ENCODE measurements at regions not wholly inside any gene's neighbourhood (a gene's known extent, or its start where the extent isn't known, plus 50 kb on each side); places are given as distances from the start of the nearest gene placed in this dataset.

- CTCF ChIA-PET, result interaction anchor here (0.6 to 1.3 kb wide), 3 partner anchors 28 to 344 kb away, joined by 3 to 5 read pairs (median 5); no protein-coding TSS in a partner anchor
- no peak overlapping the region for H3K9ac ChIP-seq (ENCODE audit: low read length)
Measured at GRCh38 chr4:81811562-81812293, 340.0 kb upstream of the RASGEF1B start.

More at GRCh38 chr4:81811562-81812293, 340.0 kb upstream of the RASGEF1B start:
- Mint-ChIP-seq H3K4me1 (peaks cover 3% of the 10 kb centered on the region), H3K4me3 (no peak overlapping the region), H3K27me3 (peaks cover 4% of the 10 kb centered on the region), H3K27ac (no peak overlapping the region), H3K9me3 (ENCODE audit: insufficient read depth) (no peaks in the 10 kb centered on the region)
- Histone ChIP-seq H2AFZ (ENCODE audit: insufficient read depth, low read depth, low read length, poor library complexity, severe bottlenecking) (no peak overlapping the region), H3K9me3 (ENCODE audit: control extremely low read depth in 1 of 3, control insufficient read depth in 2 of 3, insufficient read depth in 1 of 3, low read length in 2 of 3) (no peaks in the 10 kb centered on the region), H4K20me1 (ENCODE audit: control insufficient read depth, insufficient read depth, low read length, poor library complexity, severe bottlenecking) (no peaks in the 10 kb centered on the region), H3K4me3 (ENCODE audit: control extremely low read depth in 1 of 5, extremely low read depth in 1 of 5, insufficient read depth in 1 of 5, low read depth in 2 of 5, low read length in 4 of 5) (no peak overlapping the region), H3K27me3 (replicated peaks in 1 of 4; ENCODE audit: control extremely low read depth in 1 of 4, control insufficient read depth in 3 of 4, insufficient read depth in 4 of 4, low read length in 3 of 4) (no peaks in the 10 kb centered on the region), H3K36me3 (replicated peaks in 1 of 2; ENCODE audit: control extremely low read depth in 1 of 2, control insufficient read depth in 1 of 2, extremely low read depth in 1 of 2, insufficient read depth in 2 of 2, low read length in 1 of 2) (no peaks in the 10 kb centered on the region), H3K27ac (ENCODE audit: low read length in 2 of 2) (no peak overlapping the region), H3K4me2 (replicated peaks; ENCODE audit: low read depth, low read length, poor library complexity, severe bottlenecking) (no peak overlapping the region), H3K79me2 (ENCODE audit: control insufficient read depth, insufficient read depth, low read length) (no peaks in the 10 kb centered on the region), H3K4me1 (ENCODE audit: control insufficient read depth in 2 of 2, insufficient read depth in 2 of 2, low read length in 2 of 2) (no peaks in the 10 kb centered on the region)
- TF ChIP-seq EZH2 (IDR thresholded peaks at IDR 0.05; ENCODE audit: borderline replicate concordance, insufficient read depth, low read depth, low read length, poor library complexity, severe bottlenecking) (no peak), CTCF (IDR thresholded peaks at IDR 0.05) (no peak)
- DNase-seq (no peak), ATAC-seq (ENCODE audit: low read depth) (no peak)
- intact Hi-C loops (cut with micrococcal nuclease), result loop anchor here (5.0 kb wide), 1 partner anchor 34 kb away; no protein-coding TSS in a partner anchor
- POLR2A ChIA-PET, result no interaction called here
- WGBS (ENCODE audit: insufficient coverage), result no CpG with 5 or more reads among the region's 5 CpGs
